ENCODE measurements at regions not wholly inside any gene's neighbourhood (a gene's known extent, or its start where the extent isn't known, plus 50 kb on each side); places are given as distances from the start of the nearest gene placed in this dataset.

GRCh38 chr11:96456111-96456510 is 66.3 kb downstream of the JRKL start:
- Histone ChIP-seq H3K4me1 (ENCODE audit: control insufficient read depth in 2 of 2, insufficient read depth in 2 of 2, low read length in 2 of 2) (no peaks in the 10 kb centered on the region), H3K9me3 (ENCODE audit: control extremely low read depth in 1 of 3, control insufficient read depth in 2 of 3, insufficient read depth in 1 of 3, low read length in 2 of 3) (peaks cover 0 to 6% (median 0%) of the 10 kb centered on the region in 3 donors), H4K20me1 (ENCODE audit: control insufficient read depth, insufficient read depth, low read length, poor library complexity, severe bottlenecking) (no peaks in the 10 kb centered on the region), H3K9ac (ENCODE audit: low read length) (no peak overlapping the region), H2AFZ (ENCODE audit: insufficient read depth, low read depth, low read length, poor library complexity, severe bottlenecking) (no peak overlapping the region), H3K79me2 (ENCODE audit: control insufficient read depth, insufficient read depth, low read length) (no peaks in the 10 kb centered on the region), H3K4me3 (ENCODE audit: control extremely low read depth in 1 of 5, extremely low read depth in 1 of 5, insufficient read depth in 1 of 5, low read depth in 2 of 5, low read length in 4 of 5) (no peak overlapping the region), H3K36me3 (replicated peaks in 1 of 2; ENCODE audit: control extremely low read depth in 1 of 2, control insufficient read depth in 1 of 2, extremely low read depth in 1 of 2, insufficient read depth in 2 of 2, low read length in 1 of 2) (no peaks in the 10 kb centered on the region), H3K27me3 (replicated peaks in 1 of 4; ENCODE audit: control extremely low read depth in 1 of 4, control insufficient read depth in 3 of 4, insufficient read depth in 4 of 4, low read length in 3 of 4) (peaks cover 0 to 3% (median 0%) of the 10 kb centered on the region in 4 experiments), H3K27ac (ENCODE audit: low read length in 2 of 2) (no peak overlapping the region), H3K4me2 (replicated peaks; ENCODE audit: low read depth, low read length, poor library complexity, severe bottlenecking) (no peak overlapping the region)
- ATAC-seq (ENCODE audit: low read depth) (no peak), DNase-seq (no peak)
- Mint-ChIP-seq H3K4me3 (no peak overlapping the region), H3K27ac (no peak overlapping the region), H3K9me3 (ENCODE audit: insufficient read depth) (peaks cover 2% of the 10 kb centered on the region), H3K27me3 (peaks cover 32% of the 10 kb centered on the region), H3K4me1 (no peaks in the 10 kb centered on the region)
- POLR2A ChIA-PET, result no interaction called here
- CTCF ChIA-PET, result no interaction called here
- intact Hi-C loops (cut with micrococcal nuclease), result no loop called here
- no peak for TF ChIP-seq CTCF (IDR thresholded peaks at IDR 0.05)
- TF ChIP-seq EZH2 (IDR thresholded peaks at IDR 0.05; ENCODE audit: borderline replicate concordance, insufficient read depth, low read depth, low read length, poor library complexity, severe bottlenecking), result no peak

GRCh38 chr11:96459751-96460150 is 69.9 kb downstream of the JRKL start:
- no peak overlapping the region for H3K9ac ChIP-seq (ENCODE audit: low read length)
- Mint-ChIP-seq H3K9me3 (ENCODE audit: insufficient read depth) (peaks cover under 1% of the 10 kb centered on the region), H3K27ac (no peak overlapping the region), H3K27me3 (peaks cover 38% of the 10 kb centered on the region), H3K4me1 (peaks cover 2% of the 10 kb centered on the region), H3K4me3 (no peak overlapping the region)
- H3K36me3 ChIP-seq (replicated peaks in 1 of 2; ENCODE audit: control extremely low read depth in 1 of 2, control insufficient read depth in 1 of 2, extremely low read depth in 1 of 2, insufficient read depth in 2 of 2, low read length in 1 of 2), result no peaks in the 10 kb centered on the region
- TF ChIP-seq EZH2 (IDR thresholded peaks at IDR 0.05; ENCODE audit: borderline replicate concordance, insufficient read depth, low read depth, low read length, poor library complexity, severe bottlenecking), result no peak
- TF ChIP-seq CTCF (IDR thresholded peaks at IDR 0.05), result no peak
- no peaks in the 10 kb centered on the region for H4K20me1 ChIP-seq (ENCODE audit: control insufficient read depth, insufficient read depth, low read length, poor library complexity, severe bottlenecking)
- peaks cover 0 to 6% (median 0%) of the 10 kb centered on the region in 3 donors for H3K9me3 ChIP-seq (ENCODE audit: control extremely low read depth in 1 of 3, control insufficient read depth in 2 of 3, insufficient read depth in 1 of 3, low read length in 2 of 3)
- intact Hi-C loops (cut with micrococcal nuclease), result no loop called here
- H2AFZ ChIP-seq (ENCODE audit: insufficient read depth, low read depth, low read length, poor library complexity, severe bottlenecking), result no peak overlapping the region
- ATAC-seq (ENCODE audit: low read depth) (no peak), DNase-seq (no peak)
- ChIA-PET POLR2A (no interaction called here), CTCF (no interaction called here)
- no peaks in the 10 kb centered on the region for H3K27me3 ChIP-seq (replicated peaks in 1 of 4; ENCODE audit: control extremely low read depth in 1 of 4, control insufficient read depth in 3 of 4, insufficient read depth in 4 of 4, low read length in 3 of 4)
- no peak overlapping the region for H3K4me2 ChIP-seq (replicated peaks; ENCODE audit: low read depth, low read length, poor library complexity, severe bottlenecking)
- WGBS (ENCODE audit: insufficient coverage), result 85% methylated on average over 3 of the region's 3 CpGs
- no peak overlapping the region for H3K4me3 ChIP-seq (ENCODE audit: control extremely low read depth in 1 of 5, extremely low read depth in 1 of 5, insufficient read depth in 1 of 5, low read depth in 2 of 5, low read length in 4 of 5)
- H3K27ac ChIP-seq (ENCODE audit: low read length in 2 of 2), result no peak overlapping the region
- H3K79me2 ChIP-seq (ENCODE audit: control insufficient read depth, insufficient read depth, low read length), result no peaks in the 10 kb centered on the region
- peaks cover 3 to 4% of the 10 kb centered on the region in 2 donors for H3K4me1 ChIP-seq (ENCODE audit: control insufficient read depth in 2 of 2, insufficient read depth in 2 of 2, low read length in 2 of 2)
